SK-N-SH (cell line): ENCODE measurements at regions not wholly inside any gene's neighbourhood (a gene's known extent, or its start where the extent isn't known, plus 50 kb on each side); places are given as distances from the start of the nearest gene placed in this dataset.

Source experiments
- CTCF ChIP-seq: fragments of 200-600 bp; sonication (generic); IDR thresholded peaks from 2 replicates; pipeline ENCODE4 v1.6.1; 2017; ENCODE audit warnings: antibody characterized with exemption, mild to moderate bottlenecking, moderate library complexity
- EP300 ChIP-seq, 2 experiments: IDR thresholded peaks; 2 replicates each; pipeline versions ENCODE4 v1.4.0 to v1.6.1; 2012; ENCODE audit warnings: borderline replicate concordance in 1 of 2, low read depth in 1 of 2, low read length in 1 of 2
- FOXM1 ChIP-seq: IDR thresholded peaks from 2 replicates; pipeline ENCODE4 v1.4.0; 2012; ENCODE audit warnings: low read depth, mild to moderate bottlenecking
- IRF3 ChIP-seq: fragments of 150-350 bp; IDR thresholded peaks from 2 replicates; pipeline ENCODE4 v1.6.1; 2016; ENCODE audit warnings: mild to moderate bottlenecking, low read depth, low read length
- MAX ChIP-seq: IDR thresholded peaks from 2 replicates; pipeline ENCODE4 v1.4.0; 2012; ENCODE audit warnings: low read depth
- PBX3 ChIP-seq: IDR thresholded peaks from 2 replicates; pipeline ENCODE4; 2012
- POLR2AphosphoS5 ChIP-seq: IDR thresholded peaks from 2 replicates; pipeline ENCODE4 v1.6.1; 2012; ENCODE audit warnings: low read depth, low read length
- REST ChIP-seq: IDR thresholded peaks from 2 replicates; pipeline ENCODE4 v1.6.1; 2012; ENCODE audit warnings: mild to moderate bottlenecking, low read depth, low read length, moderate library complexity
- USF1 ChIP-seq: IDR thresholded peaks from 2 replicates; pipeline ENCODE4 v1.4.0; 2012; ENCODE audit warnings: low read depth, borderline replicate concordance

GRCh38 chr16:26816266-26816665 is 250.5 kb upstream of the C16orf82 start:
- TF ChIP-seq CTCF (no peak), MAX (no peak), EP300 (IDR thresholded peaks at IDR 0.05; ENCODE audit: borderline replicate concordance in 1 of 2, low read depth in 1 of 2, low read length in 1 of 2) (no peak), REST (no peak), PBX3 (no peak), USF1 (no peak), IRF3 (no peak), POLR2AphosphoS5 (no peak), FOXM1 (no peak)
